ENCODE measurements at regions not wholly inside any gene's neighbourhood (a gene's known extent, or its start where the extent isn't known, plus 50 kb on each side); places are given as distances from the start of the nearest gene placed in this dataset.

DNA sequence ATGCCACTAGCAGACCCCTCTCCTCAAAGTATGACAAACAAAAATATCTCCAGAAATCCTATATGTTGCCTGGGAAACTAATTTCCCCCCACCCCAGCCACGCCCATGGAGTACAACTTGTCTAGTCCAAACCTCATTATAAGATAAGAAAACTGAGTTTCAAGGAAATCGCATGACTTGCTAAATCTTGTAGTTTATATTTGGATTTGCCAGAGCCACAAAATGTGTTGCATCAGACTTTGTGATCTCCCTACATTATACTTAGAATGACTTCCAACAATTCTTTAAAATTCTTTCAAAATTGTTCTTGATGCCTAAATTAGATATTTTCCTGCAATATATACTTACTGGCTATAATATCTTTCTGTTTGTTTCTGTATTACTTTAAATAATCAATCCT lies 1034.4 kb downstream of the IGSF11 start:
- no peak for TF ChIP-seq EZH2 (IDR thresholded peaks at IDR 0.05; ENCODE audit: insufficient read depth, low read length)
- TF ChIP-seq, protein P1, sequence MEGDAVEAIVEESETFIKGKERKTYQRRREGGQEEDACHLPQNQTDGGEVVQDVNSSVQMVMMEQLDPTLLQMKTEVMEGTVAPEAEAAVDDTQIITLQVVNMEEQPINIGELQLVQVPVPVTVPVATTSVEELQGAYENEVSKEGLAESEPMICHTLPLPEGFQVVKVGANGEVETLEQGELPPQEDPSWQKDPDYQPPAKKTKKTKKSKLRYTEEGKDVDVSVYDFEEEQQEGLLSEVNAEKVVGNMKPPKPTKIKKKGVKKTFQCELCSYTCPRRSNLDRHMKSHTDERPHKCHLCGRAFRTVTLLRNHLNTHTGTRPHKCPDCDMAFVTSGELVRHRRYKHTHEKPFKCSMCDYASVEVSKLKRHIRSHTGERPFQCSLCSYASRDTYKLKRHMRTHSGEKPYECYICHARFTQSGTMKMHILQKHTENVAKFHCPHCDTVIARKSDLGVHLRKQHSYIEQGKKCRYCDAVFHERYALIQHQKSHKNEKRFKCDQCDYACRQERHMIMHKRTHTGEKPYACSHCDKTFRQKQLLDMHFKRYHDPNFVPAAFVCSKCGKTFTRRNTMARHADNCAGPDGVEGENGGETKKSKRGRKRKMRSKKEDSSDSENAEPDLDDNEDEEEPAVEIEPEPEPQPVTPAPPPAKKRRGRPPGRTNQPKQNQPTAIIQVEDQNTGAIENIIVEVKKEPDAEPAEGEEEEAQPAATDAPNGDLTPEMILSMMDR (IDR thresholded peaks at IDR 0.05; ENCODE audit: insufficient read depth, low read depth, low read length), result no peak

Measured in astrocyte (in vitro differentiated cells and primary cell).